ENCODE measurements at regions not wholly inside any gene's neighbourhood (a gene's known extent, or its start where the extent isn't known, plus 50 kb on each side); places are given as distances from the start of the nearest gene placed in this dataset.
"Not testable (repeated sequence)": the region's sequence is repeated elsewhere in the genome, so short reads cannot be mapped to it uniquely, and the experiment has no call there.

- no TSS peak for BruUV-seq (replicated peaks)
- H3K9me3 Mint-ChIP-seq (ENCODE audit: unreplicated experiment), result no peaks in the 10 kb centered on the region
- no peak overlapping the region for H3K4me3 Mint-ChIP-seq (ENCODE audit: unreplicated experiment)
- intact Hi-C loops (cut with micrococcal nuclease), result no loop called here
- DNase-seq (ENCODE audit: unreplicated experiment), result no peak
- peaks cover 13% of the 10 kb centered on the region for H3K27me3 Mint-ChIP-seq (ENCODE audit: insufficient read depth, unreplicated experiment)
- H3K4me1 Mint-ChIP-seq (ENCODE audit: insufficient read depth, unreplicated experiment), result no peaks in the 10 kb centered on the region
- ChIA-PET POLR2A (no interaction called here), CTCF (interaction anchor here (0.7 kb wide), 1 partner anchor 248 kb away, joined by 3 read pairs; no protein-coding TSS in a partner anchor)
- H3K36me3 Mint-ChIP-seq (ENCODE audit: insufficient read depth, unreplicated experiment), result no peaks in the 10 kb centered on the region
- TF ChIP-seq CTCF (IDR thresholded peaks at IDR 0.05; ENCODE audit: unreplicated experiment), result no peak
- no peak overlapping the region for H3K27ac Mint-ChIP-seq (ENCODE audit: low read depth, unreplicated experiment)
Measured at GRCh38 chr2:163138947-163139346, 300.4 kb upstream of the KCNH7 start.

- peaks cover 16% of the 10 kb centered on the region for H3K27me3 Mint-ChIP-seq (ENCODE audit: insufficient read depth, unreplicated experiment)
Measured at GRCh38 chr2:163135256-163135655, 296.7 kb upstream of the KCNH7 start.

GRCh38 chr2:163133602-163134001 lies 295.0 kb upstream of the KCNH7 start:
- no peak for TF ChIP-seq CTCF (IDR thresholded peaks at IDR 0.05; ENCODE audit: unreplicated experiment)
- Mint-ChIP-seq H3K27ac (ENCODE audit: low read depth, unreplicated experiment) (no peak overlapping the region), H3K36me3 (ENCODE audit: insufficient read depth, unreplicated experiment) (no peaks in the 10 kb centered on the region), H3K4me1 (ENCODE audit: insufficient read depth, unreplicated experiment) (no peaks in the 10 kb centered on the region), H3K4me3 (ENCODE audit: unreplicated experiment) (no peak overlapping the region), H3K9me3 (ENCODE audit: unreplicated experiment) (no peaks in the 10 kb centered on the region), H3K27me3 (ENCODE audit: insufficient read depth, unreplicated experiment) (peaks cover 25% of the 10 kb centered on the region)
- no peak for DNase-seq (ENCODE audit: unreplicated experiment)
- no TSS peak for BruUV-seq (replicated peaks)
- intact Hi-C loops (cut with micrococcal nuclease), result loop anchor here (1.0 kb wide), 1 partner anchor 243 kb away; no protein-coding TSS in a partner anchor
- POLR2A ChIA-PET, result no interaction called here
- CTCF ChIA-PET, result interaction anchor here (0.8 to 4.3 kb wide), 7 partner anchors 15 to 244 kb away, joined by 3 to 32 read pairs (median 4); no protein-coding TSS in a partner anchor

More at GRCh38 chr2:163135256-163135655, 296.7 kb upstream of the KCNH7 start:
- TF ChIP-seq CTCF (IDR thresholded peaks at IDR 0.05; ENCODE audit: unreplicated experiment), result no peak
- DNase-seq (ENCODE audit: unreplicated experiment), result no peak
- CTCF ChIA-PET, result interaction anchor here (0.5 to 4.3 kb wide), 4 partner anchors 36 to 1845 kb away, joined by 3 to 32 read pairs (median 13); no protein-coding TSS in a partner anchor
- Mint-ChIP-seq H3K4me3 (ENCODE audit: unreplicated experiment) (no peak overlapping the region), H3K9me3 (ENCODE audit: unreplicated experiment) (no peaks in the 10 kb centered on the region), H3K27ac (ENCODE audit: low read depth, unreplicated experiment) (no peak overlapping the region), H3K36me3 (ENCODE audit: insufficient read depth, unreplicated experiment) (no peaks in the 10 kb centered on the region), H3K4me1 (ENCODE audit: insufficient read depth, unreplicated experiment) (no peaks in the 10 kb centered on the region)
- POLR2A ChIA-PET, result no interaction called here
- no TSS peak for BruUV-seq (replicated peaks)
- intact Hi-C loops (cut with micrococcal nuclease), result no loop called here

- H3K27ac Mint-ChIP-seq (ENCODE audit: low read depth, unreplicated experiment), result no peak overlapping the region
- ChIA-PET POLR2A (no interaction called here), CTCF (interaction anchor here (0.7 to 4.0 kb wide), 10 partner anchors 8 to 250 kb away, joined by 3 to 23 read pairs (median 4); no protein-coding TSS in a partner anchor)
- intact Hi-C loops (cut with micrococcal nuclease), result loop anchor here (1.0 kb wide), 1 partner anchor 243 kb away; no protein-coding TSS in a partner anchor
- no TSS peak for BruUV-seq (replicated peaks)
- peak; percentile 60 for TF ChIP-seq CTCF (IDR thresholded peaks at IDR 0.05; ENCODE audit: unreplicated experiment)
- H3K36me3 Mint-ChIP-seq (ENCODE audit: insufficient read depth, unreplicated experiment), result no peaks in the 10 kb centered on the region
- H3K4me1 Mint-ChIP-seq (ENCODE audit: insufficient read depth, unreplicated experiment), result no peaks in the 10 kb centered on the region
- H3K4me3 Mint-ChIP-seq (ENCODE audit: unreplicated experiment), result no peak overlapping the region
- peak; percentile 6 for DNase-seq (ENCODE audit: unreplicated experiment)
- H3K27me3 Mint-ChIP-seq (ENCODE audit: insufficient read depth, unreplicated experiment), result peaks cover 22% of the 10 kb centered on the region
- H3K9me3 Mint-ChIP-seq (ENCODE audit: unreplicated experiment), result no peaks in the 10 kb centered on the region
Measured at GRCh38 chr2:163132850-163133249, 294.3 kb upstream of the KCNH7 start.

- H3K36me3 Mint-ChIP-seq (ENCODE audit: insufficient read depth, unreplicated experiment); BruUV-seq (replicated peaks); H3K27ac Mint-ChIP-seq (ENCODE audit: low read depth, unreplicated experiment); POLR2A ChIA-PET; H3K9me3 Mint-ChIP-seq (ENCODE audit: unreplicated experiment); H3K4me3 Mint-ChIP-seq (ENCODE audit: unreplicated experiment); intact Hi-C loops (cut with micrococcal nuclease); DNase-seq (ENCODE audit: unreplicated experiment); H3K4me1 Mint-ChIP-seq (ENCODE audit: insufficient read depth, unreplicated experiment): not testable (repeated sequence)
- CTCF ChIA-PET, result interaction anchor here (0.7 to 4.0 kb wide), 10 partner anchors 8 to 318 kb away, joined by 3 to 23 read pairs (median 4); no protein-coding TSS in a partner anchor
- peaks cover 22% of the 10 kb centered on the region for H3K27me3 Mint-ChIP-seq (ENCODE audit: insufficient read depth, unreplicated experiment)
Measured at GRCh38 chr2:163132207-163132606, 293.6 kb upstream of the KCNH7 start.
